PC-9 (cell line): ENCODE measurements at regions not wholly inside any gene's neighbourhood (a gene's known extent, or its start where the extent isn't known, plus 50 kb on each side); places are given as distances from the start of the nearest gene placed in this dataset.

Experiments
- EZH2 ChIP-seq: fragments of 200-600 bp; sonication (generic); IDR thresholded peaks from 2 replicates; pipeline ENCODE4 v1.8.0; 2017; ENCODE audit warnings: antibody characterized with exemption, low read depth
- TF ChIP-seq, protein P1 (sequence below): fragments of 200-600 bp; sonication (generic); conservative IDR thresholded peaks from 2 replicates; pipeline ENCODE4 v1.6.1; 2017; ENCODE audit warnings: mixed run types, antibody characterized with exemption, mild to moderate bottlenecking, moderate library complexity

DNA sequence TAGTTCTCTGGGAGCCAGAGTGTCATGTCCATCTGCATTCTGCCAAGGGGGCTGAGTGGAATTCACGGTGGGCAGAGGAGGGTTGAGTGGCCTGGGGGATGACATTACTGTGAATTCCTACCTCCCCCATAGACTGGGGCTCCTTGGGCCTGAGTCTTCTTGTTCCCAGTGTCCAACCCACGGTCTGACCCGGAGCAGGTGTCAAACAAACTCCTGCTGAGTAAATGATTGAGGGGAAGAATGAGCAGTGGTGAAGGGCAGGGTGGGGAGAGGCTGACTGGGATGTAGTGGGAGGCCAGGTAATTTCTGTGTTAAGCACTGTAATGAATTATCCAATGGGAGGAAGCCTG lies 597.6 kb downstream of the MATN1 start:
- TF ChIP-seq, protein P1, sequence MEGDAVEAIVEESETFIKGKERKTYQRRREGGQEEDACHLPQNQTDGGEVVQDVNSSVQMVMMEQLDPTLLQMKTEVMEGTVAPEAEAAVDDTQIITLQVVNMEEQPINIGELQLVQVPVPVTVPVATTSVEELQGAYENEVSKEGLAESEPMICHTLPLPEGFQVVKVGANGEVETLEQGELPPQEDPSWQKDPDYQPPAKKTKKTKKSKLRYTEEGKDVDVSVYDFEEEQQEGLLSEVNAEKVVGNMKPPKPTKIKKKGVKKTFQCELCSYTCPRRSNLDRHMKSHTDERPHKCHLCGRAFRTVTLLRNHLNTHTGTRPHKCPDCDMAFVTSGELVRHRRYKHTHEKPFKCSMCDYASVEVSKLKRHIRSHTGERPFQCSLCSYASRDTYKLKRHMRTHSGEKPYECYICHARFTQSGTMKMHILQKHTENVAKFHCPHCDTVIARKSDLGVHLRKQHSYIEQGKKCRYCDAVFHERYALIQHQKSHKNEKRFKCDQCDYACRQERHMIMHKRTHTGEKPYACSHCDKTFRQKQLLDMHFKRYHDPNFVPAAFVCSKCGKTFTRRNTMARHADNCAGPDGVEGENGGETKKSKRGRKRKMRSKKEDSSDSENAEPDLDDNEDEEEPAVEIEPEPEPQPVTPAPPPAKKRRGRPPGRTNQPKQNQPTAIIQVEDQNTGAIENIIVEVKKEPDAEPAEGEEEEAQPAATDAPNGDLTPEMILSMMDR = no peak
- TF ChIP-seq EZH2 = no peak
